SK-N-SH treated with all-trans-retinoic acid at 6 μM for 48 hours (cell line): ENCODE measurements at regions not wholly inside any gene's neighbourhood (a gene's known extent, or its start where the extent isn't known, plus 50 kb on each side); places are given as distances from the start of the nearest gene placed in this dataset.

Source experiments
- ARNTL ChIP-seq: fragments of 450-650 bp; formaldehyde crosslinking; IDR thresholded peaks from 2 replicates; pipeline ENCODE4 v1.5.0; 2020; ENCODE audit warnings: low read depth, mild to moderate bottlenecking, moderate library complexity, borderline replicate concordance
- ESRRG ChIP-seq: fragments of 250-450 bp; sonication (Bioruptor Pico); IDR thresholded peaks from 2 replicates; pipeline ENCODE4 v1.6.1; 2021; ENCODE audit warnings: mild to moderate bottlenecking
- GLIS3 ChIP-seq: fragments of 250-450 bp; sonication (Bioruptor Pico); IDR thresholded peaks from 2 replicates; pipeline ENCODE4 v1.5.0; 2020; ENCODE audit warnings: mild to moderate bottlenecking, moderate library complexity
- ISL1 ChIP-seq: fragments of 250-450 bp; sonication (Bioruptor Pico); IDR thresholded peaks from 2 replicates; pipeline ENCODE4 v2.1.2; 2022; ENCODE audit warnings: mild to moderate bottlenecking, moderate library complexity
- RARB ChIP-seq: fragments of 250-450 bp; sonication (Bioruptor Pico); IDR thresholded peaks from 2 replicates; pipeline ENCODE4 v1.8.0; 2021; ENCODE audit warnings: mild to moderate bottlenecking, moderate library complexity
- ZC3H10 ChIP-seq: fragments of 250-450 bp; sonication (Bioruptor Pico); IDR thresholded peaks from 2 replicates; pipeline ENCODE4 v1.5.1; 2021; ENCODE audit warnings: mild to moderate bottlenecking, moderate library complexity
- ZFP3 ChIP-seq: fragments of 250-450 bp; sonication (Bioruptor Pico); IDR thresholded peaks from 2 replicates; pipeline ENCODE4 v1.5.0; 2020; ENCODE audit warnings: mild to moderate bottlenecking, moderate library complexity
- ZNF565 ChIP-seq: fragments of 450-650 bp; formaldehyde crosslinking; conservative IDR thresholded peaks from 2 replicates; pipeline ENCODE4 v1.5.0; 2020; ENCODE audit warnings: low read depth, mild to moderate bottlenecking, moderate library complexity
- TF ChIP-seq, protein P1 (sequence below): fragments of 250-450 bp; sonication (Bioruptor Pico); IDR thresholded peaks from 2 replicates; pipeline ENCODE4 v1.8.0; 2021; ENCODE audit warnings: low read depth, mild to moderate bottlenecking, moderate library complexity, borderline replicate concordance
- TF ChIP-seq, protein P2 (sequence below): fragments of 250-450 bp; sonication (Bioruptor Pico); IDR thresholded peaks from 2 replicates; pipeline ENCODE4 v1.8.0; 2020; ENCODE audit warnings: mild to moderate bottlenecking, moderate library complexity, borderline replicate concordance

- TF ChIP-seq RARB (CRISPR knock-in tag) (no peak), ZC3H10 (CRISPR knock-in tag) (no peak), ESRRG (no peak), ZFP3 (no peak), ZNF565 (CRISPR knock-in tag) (no peak), ARNTL (CRISPR knock-in tag) (no peak), GLIS3 (CRISPR knock-in tag) (no peak), ISL1 (no peak)
- TF ChIP-seq, protein P1, sequence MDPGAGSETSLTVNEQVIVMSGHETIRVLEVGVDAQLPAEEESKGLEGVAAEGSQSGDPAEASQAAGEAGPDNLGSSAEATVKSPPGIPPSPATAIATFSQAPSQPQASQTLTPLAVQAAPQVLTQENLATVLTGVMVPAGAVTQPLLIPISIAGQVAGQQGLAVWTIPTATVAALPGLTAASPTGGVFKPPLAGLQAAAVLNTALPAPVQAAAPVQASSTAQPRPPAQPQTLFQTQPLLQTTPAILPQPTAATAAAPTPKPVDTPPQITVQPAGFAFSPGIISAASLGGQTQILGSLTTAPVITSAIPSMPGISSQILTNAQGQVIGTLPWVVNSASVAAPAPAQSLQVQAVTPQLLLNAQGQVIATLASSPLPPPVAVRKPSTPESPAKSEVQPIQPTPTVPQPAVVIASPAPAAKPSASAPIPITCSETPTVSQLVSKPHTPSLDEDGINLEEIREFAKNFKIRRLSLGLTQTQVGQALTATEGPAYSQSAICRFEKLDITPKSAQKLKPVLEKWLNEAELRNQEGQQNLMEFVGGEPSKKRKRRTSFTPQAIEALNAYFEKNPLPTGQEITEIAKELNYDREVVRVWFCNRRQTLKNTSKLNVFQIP (CRISPR knock-in tag): no peak
- TF ChIP-seq, protein P2, sequence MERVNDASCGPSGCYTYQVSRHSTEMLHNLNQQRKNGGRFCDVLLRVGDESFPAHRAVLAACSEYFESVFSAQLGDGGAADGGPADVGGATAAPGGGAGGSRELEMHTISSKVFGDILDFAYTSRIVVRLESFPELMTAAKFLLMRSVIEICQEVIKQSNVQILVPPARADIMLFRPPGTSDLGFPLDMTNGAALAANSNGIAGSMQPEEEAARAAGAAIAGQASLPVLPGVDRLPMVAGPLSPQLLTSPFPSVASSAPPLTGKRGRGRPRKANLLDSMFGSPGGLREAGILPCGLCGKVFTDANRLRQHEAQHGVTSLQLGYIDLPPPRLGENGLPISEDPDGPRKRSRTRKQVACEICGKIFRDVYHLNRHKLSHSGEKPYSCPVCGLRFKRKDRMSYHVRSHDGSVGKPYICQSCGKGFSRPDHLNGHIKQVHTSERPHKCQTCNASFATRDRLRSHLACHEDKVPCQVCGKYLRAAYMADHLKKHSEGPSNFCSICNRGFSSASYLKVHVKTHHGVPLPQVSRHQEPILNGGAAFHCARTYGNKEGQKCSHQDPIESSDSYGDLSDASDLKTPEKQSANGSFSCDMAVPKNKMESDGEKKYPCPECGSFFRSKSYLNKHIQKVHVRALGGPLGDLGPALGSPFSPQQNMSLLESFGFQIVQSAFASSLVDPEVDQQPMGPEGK (CRISPR knock-in tag): no peak
Measured at GRCh38 chr18:72171596-72171995, 372.5 kb downstream of the CBLN2 start.
